Bronchial epithelial cell (primary cell): ENCODE measurements at regions not wholly inside any gene's neighbourhood (a gene's known extent, or its start where the extent isn't known, plus 50 kb on each side); places are given as distances from the start of the nearest gene placed in this dataset.

Experiments used
- DNase-seq: peaks from one replicate; pipeline ENCODE4 v3.0.0-alpha.2; 2010; ENCODE audit warnings: low read depth
- FAIRE-seq: peaks from 2 replicates; lab custom pipeline; 2011; peaks lifted over from hg19 to GRCh38; lab: Jason Lieb, UNC
- H3K27me3 ChIP-seq: 2 replicates; pipeline ENCODE4 v1.5.1; 2011; ENCODE audit warnings: low read length; ENCODE audit not compliant: control insufficient read depth, insufficient read depth
- H3K36me3 ChIP-seq: 2 replicates; pipeline ENCODE4 v1.5.1; 2011; ENCODE audit warnings: low read length; ENCODE audit not compliant: control insufficient read depth, insufficient read depth
- H3K4me3 ChIP-seq: 2 replicates; pipeline ENCODE4 v1.5.1; 2011; ENCODE audit warnings: mild to moderate bottlenecking, low read depth, low read length, control low read depth
- CTCF ChIP-seq: IDR thresholded peaks from 2 replicates; pipeline ENCODE4 v1.5.1; 2011; ENCODE audit warnings: mild to moderate bottlenecking, moderate library complexity, low read length, control low read depth, inconsistent platforms; ENCODE audit not compliant: insufficient read depth, severe bottlenecking

- FAIRE-seq: no peak
Observed at GRCh38 chr12:94078736-94079509, 69.5 kb upstream of the PLXNC1 start.

GRCh38 chr12:94079566-94080340 is 68.6 kb upstream of the PLXNC1 start:
- Histone ChIP-seq H3K4me3 (no peak overlapping the region), H3K27me3 (no peaks in the 10 kb centered on the region), H3K36me3 (no peaks in the 10 kb centered on the region)
- DNase-seq: no peak
- TF ChIP-seq CTCF: no peak
- no peak for FAIRE-seq

More at GRCh38 chr12:94078736-94079509, 69.5 kb upstream of the PLXNC1 start:
- Histone ChIP-seq H3K4me3 (no peak overlapping the region), H3K36me3 (no peaks in the 10 kb centered on the region), H3K27me3 (no peaks in the 10 kb centered on the region)
- no peak for DNase-seq
- no peak for TF ChIP-seq CTCF

- Histone ChIP-seq H3K27me3 (no peaks in the 10 kb centered on the region), H3K36me3 (no peaks in the 10 kb centered on the region), H3K4me3 (no peak overlapping the region)
- no peak for TF ChIP-seq CTCF
- DNase-seq: no peak
- no peak for FAIRE-seq
Observed at GRCh38 chr12:94080341-94081009, 67.9 kb upstream of the PLXNC1 start.

GRCh38 chr12:94082690-94083089 is 65.7 kb upstream of the PLXNC1 start:
- TF ChIP-seq CTCF: no peak
- FAIRE-seq (no peak), DNase-seq (no peak)
- Histone ChIP-seq H3K36me3 (no peaks in the 10 kb centered on the region), H3K4me3 (no peak overlapping the region), H3K27me3 (no peaks in the 10 kb centered on the region)

GRCh38 chr12:94089891-94090290 is 58.5 kb upstream of the PLXNC1 start:
- TF ChIP-seq CTCF: no peak
- FAIRE-seq (no peak), DNase-seq (no peak)
- no peaks in the 10 kb centered on the region for H3K27me3 ChIP-seq
- H3K36me3 ChIP-seq: no peaks in the 10 kb centered on the region
- no peak overlapping the region for H3K4me3 ChIP-seq
